ENCODE measurements at regions not wholly inside any gene's neighbourhood (a gene's known extent, or its start where the extent isn't known, plus 50 kb on each side); places are given as distances from the start of the nearest gene placed in this dataset.

DNA sequence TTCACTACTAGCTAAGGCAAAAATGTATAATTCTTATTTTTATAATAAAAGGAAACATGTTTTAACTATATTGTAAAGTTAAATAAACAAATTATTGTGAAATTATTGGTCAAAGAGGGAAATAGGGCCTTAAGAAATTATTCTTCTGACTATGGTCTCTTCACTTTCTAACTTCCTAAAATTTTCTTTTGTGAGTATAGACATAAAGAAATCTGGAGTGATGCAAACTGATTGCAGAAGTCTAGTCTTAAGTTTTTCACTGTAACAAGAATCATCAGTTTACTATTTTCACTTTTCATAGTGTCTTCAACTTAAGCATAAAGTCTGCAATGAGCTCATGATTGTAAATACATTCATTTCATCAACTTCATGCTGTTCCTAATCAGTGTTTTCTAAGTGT, 525.4 kb downstream of the TFEC start:
- H3K9me3 ChIP-seq (ENCODE audit: control insufficient read depth, insufficient read depth, low read depth, low read length): no peaks in the 10 kb centered on the region
- no peak overlapping the region for H3K4me3 ChIP-seq (ENCODE audit: low read depth, low read length)
- no peaks in the 10 kb centered on the region for H3K36me3 ChIP-seq (ENCODE audit: control insufficient read depth in 2 of 2, insufficient read depth in 1 of 2, low read length in 2 of 2)
- CTCF ChIA-PET: no interaction called here
- POLR2A ChIA-PET: no interaction called here
- TF ChIP-seq KLF10 (tag by site-specific recombination; IDR thresholded peaks at IDR 0.05): no peak
- TF ChIP-seq ZNF626 (tag by site-specific recombination; IDR thresholded peaks at IDR 0.05): no peak
- TF ChIP-seq ZSCAN30 (tag by site-specific recombination; IDR thresholded peaks at IDR 0.05): no peak
- no peak for TF ChIP-seq KLF17 (tag by site-specific recombination; IDR thresholded peaks at IDR 0.05)
- TF ChIP-seq TRIM28 (IDR thresholded peaks at IDR 0.05; ENCODE audit: borderline replicate concordance, low read length): no peak
- H3K4me1 ChIP-seq (ENCODE audit: control insufficient read depth, insufficient read depth, low read length): no peaks in the 10 kb centered on the region
- H3K27ac ChIP-seq (ENCODE audit: extremely low read depth, low read depth, low read length): no peak overlapping the region

- H3K4me1 ChIP-seq (ENCODE audit: control insufficient read depth, insufficient read depth, low read length): no peaks in the 10 kb centered on the region
- no peak for TF ChIP-seq RBAK (tag by site-specific recombination; IDR thresholded peaks at IDR 0.05)
- no peak for TF ChIP-seq ZNF335 (tag by site-specific recombination; conservative IDR thresholded peaks at IDR 0.05)
- TF ChIP-seq SP2 (tag by site-specific recombination; IDR thresholded peaks at IDR 0.05): no peak
- no peak for TF ChIP-seq YY1 (tag by site-specific recombination; IDR thresholded peaks at IDR 0.05)
- no peak for TF ChIP-seq ZNF529 (tag by site-specific recombination; IDR thresholded peaks at IDR 0.05; ENCODE audit: insufficient replicate concordance)
- no peak for TF ChIP-seq ZNF701 (tag by site-specific recombination; IDR thresholded peaks at IDR 0.05)
- TF ChIP-seq ZNF776 (tag by site-specific recombination; IDR thresholded peaks at IDR 0.05; ENCODE audit: borderline replicate concordance): no peak
- TF ChIP-seq, protein P1, sequence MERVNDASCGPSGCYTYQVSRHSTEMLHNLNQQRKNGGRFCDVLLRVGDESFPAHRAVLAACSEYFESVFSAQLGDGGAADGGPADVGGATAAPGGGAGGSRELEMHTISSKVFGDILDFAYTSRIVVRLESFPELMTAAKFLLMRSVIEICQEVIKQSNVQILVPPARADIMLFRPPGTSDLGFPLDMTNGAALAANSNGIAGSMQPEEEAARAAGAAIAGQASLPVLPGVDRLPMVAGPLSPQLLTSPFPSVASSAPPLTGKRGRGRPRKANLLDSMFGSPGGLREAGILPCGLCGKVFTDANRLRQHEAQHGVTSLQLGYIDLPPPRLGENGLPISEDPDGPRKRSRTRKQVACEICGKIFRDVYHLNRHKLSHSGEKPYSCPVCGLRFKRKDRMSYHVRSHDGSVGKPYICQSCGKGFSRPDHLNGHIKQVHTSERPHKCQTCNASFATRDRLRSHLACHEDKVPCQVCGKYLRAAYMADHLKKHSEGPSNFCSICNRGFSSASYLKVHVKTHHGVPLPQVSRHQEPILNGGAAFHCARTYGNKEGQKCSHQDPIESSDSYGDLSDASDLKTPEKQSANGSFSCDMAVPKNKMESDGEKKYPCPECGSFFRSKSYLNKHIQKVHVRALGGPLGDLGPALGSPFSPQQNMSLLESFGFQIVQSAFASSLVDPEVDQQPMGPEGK (tag by site-specific recombination; IDR thresholded peaks at IDR 0.05): no peak
- TF ChIP-seq ZBTB20 (tag by site-specific recombination; IDR thresholded peaks at IDR 0.05): no peak
- no peak for TF ChIP-seq ZNF510 (tag by site-specific recombination; IDR thresholded peaks at IDR 0.05; ENCODE audit: insufficient replicate concordance)
- TF ChIP-seq SETDB1 (IDR thresholded peaks at IDR 0.05; ENCODE audit: insufficient read length, low read length): no peak
- H3K4me3 ChIP-seq (ENCODE audit: low read depth, low read length): no peak overlapping the region
- CTCF ChIA-PET: interaction anchor here (0.6 to 0.7 kb wide), 2 partner anchors 41 to 131 kb away, joined by 3 read pairs; no protein-coding TSS in a partner anchor
- H3K36me3 ChIP-seq (ENCODE audit: control insufficient read depth in 2 of 2, insufficient read depth in 1 of 2, low read length in 2 of 2): no peaks in the 10 kb centered on the region
- POLR2A ChIA-PET: no interaction called here
- no peaks in the 10 kb centered on the region for H3K9me3 ChIP-seq (ENCODE audit: control insufficient read depth, insufficient read depth, low read depth, low read length)
- H3K27ac ChIP-seq (ENCODE audit: extremely low read depth, low read depth, low read length): no peak overlapping the region
These were observed 530.6 kb downstream of the TFEC start for GRCh38 chr7:115499956-115500355.

- Histone ChIP-seq H3K27ac (ENCODE audit: extremely low read depth, low read depth, low read length) (no peak overlapping the region), H3K4me1 (ENCODE audit: control insufficient read depth, insufficient read depth, low read length) (peaks cover 4% of the 10 kb centered on the region; the same call in 1 of the 2 replicates), H3K36me3 (ENCODE audit: control insufficient read depth in 2 of 2, insufficient read depth in 1 of 2, low read length in 2 of 2) (no peaks in the 10 kb centered on the region), H3K9me3 (ENCODE audit: control insufficient read depth, insufficient read depth, low read depth, low read length) (no peaks in the 10 kb centered on the region), H3K4me3 (ENCODE audit: low read depth, low read length) (no peak overlapping the region)
- ChIA-PET CTCF (no interaction called here), POLR2A (no interaction called here)
- TF ChIP-seq GLI2 (tag by site-specific recombination; IDR thresholded peaks at IDR 0.05; ENCODE audit: borderline replicate concordance, low read depth) (no peak), ZNF174 (tag by site-specific recombination; IDR thresholded peaks at IDR 0.05) (no peak), ZNF610 (tag by site-specific recombination; IDR thresholded peaks at IDR 0.05; ENCODE audit: borderline replicate concordance) (no peak), ZNF707 (tag by site-specific recombination; IDR thresholded peaks at IDR 0.05) (no peak), EGR2 (tag by site-specific recombination; IDR thresholded peaks at IDR 0.05; ENCODE audit: low read depth) (no peak), ZNF423 (tag by site-specific recombination; IDR thresholded peaks at IDR 0.05) (no peak), ZNF585B (tag by site-specific recombination; IDR thresholded peaks at IDR 0.05) (no peak), ZBTB1 (tag by site-specific recombination; IDR thresholded peaks at IDR 0.05) (no peak), ZNF549 (tag by site-specific recombination; IDR thresholded peaks at IDR 0.05) (no peak), ZNF169 (tag by site-specific recombination; IDR thresholded peaks at IDR 0.05) (no peak)
These were observed 534.6 kb downstream of the TFEC start for GRCh38 chr7:115496006-115496405.
